HEK293T (cell line): ENCODE measurements at regions not wholly inside any gene's neighbourhood (a gene's known extent, or its start where the extent isn't known, plus 50 kb on each side); places are given as distances from the start of the nearest gene placed in this dataset.

Source experiments
- ARNT ChIP-seq: fragments of 450-650 bp; IDR thresholded peaks from 2 replicates; pipeline ENCODE4 v1.6.1; 2017; ENCODE audit warnings: mild to moderate bottlenecking
- FOXM1 ChIP-seq: fragments of 450-650 bp; IDR thresholded peaks from 2 replicates; pipeline ENCODE4 v1.6.1; 2017; ENCODE audit warnings: mild to moderate bottlenecking, borderline replicate concordance
- L3MBTL2 ChIP-seq: fragments of 450-650 bp; conservative IDR thresholded peaks from 2 replicates; pipeline ENCODE4 v1.6.1; 2016; ENCODE audit warnings: mild to moderate bottlenecking
- NFRKB ChIP-seq: fragments of 450-650 bp; IDR thresholded peaks from 2 replicates; pipeline ENCODE4 v1.6.1; 2016; ENCODE audit warnings: mild to moderate bottlenecking, moderate library complexity
- SUZ12 ChIP-seq: fragments of 450-650 bp; IDR thresholded peaks from 2 replicates; pipeline ENCODE4 v1.6.1; 2016; ENCODE audit warnings: mild to moderate bottlenecking

DNA sequence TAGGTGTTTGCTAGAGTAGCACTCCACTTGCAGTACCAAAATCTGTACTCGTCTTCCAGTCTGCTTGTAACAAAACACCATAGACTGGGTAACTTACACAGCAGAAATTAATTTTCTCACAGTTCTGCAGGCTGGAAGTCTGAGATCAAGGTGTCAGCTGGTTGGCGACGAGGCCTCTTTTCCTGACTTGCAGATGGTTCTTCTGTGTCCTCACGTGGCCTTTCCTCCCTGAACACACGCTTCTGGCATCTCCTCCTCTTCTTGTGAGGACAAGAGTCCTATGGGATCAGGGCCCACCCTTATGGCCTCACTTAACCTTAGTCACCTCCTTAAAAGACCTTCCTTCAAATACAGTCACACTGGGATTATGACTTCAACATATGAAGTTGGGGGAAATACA is 493.5 kb upstream of the MYT1L start:
- no peak for TF ChIP-seq SUZ12
- TF ChIP-seq ARNT = no peak
- TF ChIP-seq L3MBTL2 = no peak
- TF ChIP-seq NFRKB = no peak
- TF ChIP-seq FOXM1 = no peak
